Ammon's horn (tissue), 1 donor: ENCODE measurements at regions not wholly inside any gene's neighbourhood (a gene's known extent, or its start where the extent isn't known, plus 50 kb on each side); places are given as distances from the start of the nearest gene placed in this dataset.
"Not testable (repeated sequence)": the region's sequence is repeated elsewhere in the genome, so short reads cannot be mapped to it uniquely, and the experiment has no call there.

Experiments
- DNase-seq: peaks from one replicate; pipeline ENCODE4 v3.0.0-alpha.2; 2016; ENCODE audit warnings: low spot score

DNA sequence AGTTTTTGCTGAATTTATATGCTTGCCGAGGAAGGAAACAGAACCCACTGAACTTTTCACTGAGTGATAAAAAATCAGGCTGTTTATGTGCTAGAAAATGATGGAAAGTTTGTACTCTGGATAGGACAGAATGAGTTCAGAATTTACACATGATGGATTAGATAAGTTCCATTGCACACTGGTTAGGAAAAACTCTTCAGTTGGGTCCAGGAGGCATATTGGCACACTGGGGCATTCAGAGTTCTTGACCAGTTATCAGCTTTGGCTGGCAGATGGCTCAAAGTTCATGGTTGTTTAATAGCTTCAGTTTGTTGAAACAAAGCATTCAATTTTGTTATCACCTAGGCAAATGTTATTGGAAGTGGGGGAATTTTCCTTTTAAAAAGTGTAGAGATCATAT, 613.3 kb upstream of the SYNCRIP start:
- no peak for DNase-seq

- no peak for DNase-seq
Observed at GRCh38 chr6:86251106-86251505, 608.4 kb upstream of the SYNCRIP start.

- DNase-seq, result no peak
Observed at GRCh38 chr6:86217906-86218305, 575.2 kb upstream of the SYNCRIP start.

- DNase-seq, result no peak
Observed at GRCh38 chr6:86215323-86215722, 572.6 kb upstream of the SYNCRIP start.

DNA sequence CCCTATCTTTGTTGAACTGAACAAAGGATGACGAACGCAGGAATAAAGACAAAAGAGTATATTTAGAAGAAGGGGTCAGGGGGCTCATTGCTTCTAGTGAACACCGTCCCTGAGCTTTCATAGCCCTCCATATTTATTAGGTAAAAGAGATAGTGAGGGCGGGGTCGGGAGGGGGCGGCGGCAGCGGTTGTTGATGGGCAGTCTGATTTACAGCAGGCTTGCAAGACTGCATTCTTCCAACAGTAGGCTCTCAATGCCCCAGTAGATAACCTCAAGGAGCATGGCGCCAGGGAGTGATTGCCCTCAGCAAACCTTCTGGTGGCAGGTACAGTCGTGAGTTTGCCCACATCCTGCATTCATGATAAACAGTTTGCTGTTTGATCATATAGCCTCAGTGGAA, 563.3 kb upstream of the SYNCRIP start:
- no peak for DNase-seq

DNA sequence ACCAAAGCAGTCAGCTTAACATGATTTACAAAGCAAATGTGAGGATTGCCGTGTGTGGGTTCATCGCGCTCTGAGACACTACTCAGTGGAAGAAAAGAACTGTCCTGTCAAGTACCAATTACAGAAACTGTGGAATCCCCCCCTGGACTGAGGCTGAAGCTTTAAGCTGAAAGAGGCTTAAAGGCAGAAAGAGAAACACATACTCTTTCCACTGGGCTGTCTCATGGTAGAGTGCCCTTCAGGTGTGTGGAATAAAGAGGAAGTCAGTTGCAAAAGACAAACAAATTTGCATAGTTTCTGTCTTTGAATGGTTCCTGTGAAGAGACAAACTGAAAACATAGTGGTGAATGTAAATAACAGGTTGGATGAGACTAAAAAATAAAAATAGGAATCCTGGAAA, 560.4 kb upstream of the SYNCRIP start:
- no peak for DNase-seq

DNA sequence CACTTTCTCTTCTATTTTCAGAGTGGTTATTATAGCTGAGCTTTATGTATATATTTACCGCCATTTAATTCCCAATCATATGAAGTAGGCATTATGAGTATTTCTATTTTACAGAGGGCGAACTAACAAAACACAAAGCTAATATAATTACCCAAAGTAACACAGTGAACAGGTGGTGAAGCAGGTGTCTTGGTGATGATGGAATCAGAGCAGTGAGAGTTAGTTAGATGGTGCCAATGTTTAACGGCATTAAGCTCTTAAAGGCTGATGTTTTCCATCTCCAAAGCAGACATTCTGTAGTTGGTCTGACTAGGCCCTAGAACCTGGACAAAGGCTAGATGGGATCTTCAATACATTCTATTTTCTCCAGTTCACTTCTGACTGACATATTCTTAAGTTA, 551.1 kb upstream of the SYNCRIP start:
- DNase-seq, result no peak

- no peak for DNase-seq
Observed at GRCh38 chr6:86192123-86192522, 549.4 kb upstream of the SYNCRIP start.

GRCh38 chr6:86175149-86175548, 532.5 kb upstream of the SYNCRIP start:
- DNase-seq, result not testable (repeated sequence)

GRCh38 chr6:86154852-86155251, 512.2 kb upstream of the SYNCRIP start:
- DNase-seq, result no peak

GRCh38 chr6:86153521-86153920, 510.8 kb upstream of the SYNCRIP start:
- DNase-seq, result no peak

DNA sequence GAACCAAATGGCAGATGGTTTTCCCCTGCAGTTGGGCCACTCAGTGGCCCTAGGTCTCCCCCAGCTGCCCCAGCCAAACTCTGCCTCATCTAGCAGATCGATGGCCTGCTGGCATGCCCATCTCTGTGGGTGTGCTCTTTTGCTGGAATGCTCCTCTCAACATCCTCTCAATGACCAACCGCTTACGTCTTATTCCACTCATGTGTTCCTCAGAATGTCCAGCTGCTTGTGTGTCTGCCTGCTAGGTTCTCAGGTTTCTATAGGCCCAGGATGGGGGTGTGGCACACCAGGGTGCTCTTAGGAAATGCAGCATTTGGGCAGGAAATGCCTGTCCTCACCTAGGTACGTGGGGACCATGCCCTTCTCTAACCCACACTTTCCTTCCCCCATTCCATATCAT, 509.9 kb upstream of the SYNCRIP start:
- no peak for DNase-seq

- DNase-seq, result no peak
Observed at GRCh38 chr6:86148586-86148985, 505.9 kb upstream of the SYNCRIP start.

DNA sequence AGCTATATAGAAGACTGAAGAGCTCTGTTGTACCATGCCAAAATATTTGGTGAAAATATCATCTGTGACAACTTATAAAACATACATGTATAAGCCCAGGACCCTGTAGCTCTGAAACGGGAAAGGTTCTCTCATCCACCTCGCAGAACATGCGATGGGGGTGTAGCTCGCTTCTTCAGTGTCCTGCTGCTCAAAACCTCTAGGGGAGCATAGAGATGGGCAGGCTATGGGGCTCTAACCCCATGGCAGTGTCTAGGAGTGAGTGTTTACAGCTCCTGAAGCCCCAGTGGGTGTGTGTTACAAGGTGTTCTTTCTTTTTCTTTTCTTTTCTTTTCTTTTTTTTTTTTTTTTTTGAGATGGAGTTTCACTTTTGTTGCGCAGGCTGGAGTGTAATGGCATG, 505.2 kb upstream of the SYNCRIP start:
- no peak for DNase-seq

DNA sequence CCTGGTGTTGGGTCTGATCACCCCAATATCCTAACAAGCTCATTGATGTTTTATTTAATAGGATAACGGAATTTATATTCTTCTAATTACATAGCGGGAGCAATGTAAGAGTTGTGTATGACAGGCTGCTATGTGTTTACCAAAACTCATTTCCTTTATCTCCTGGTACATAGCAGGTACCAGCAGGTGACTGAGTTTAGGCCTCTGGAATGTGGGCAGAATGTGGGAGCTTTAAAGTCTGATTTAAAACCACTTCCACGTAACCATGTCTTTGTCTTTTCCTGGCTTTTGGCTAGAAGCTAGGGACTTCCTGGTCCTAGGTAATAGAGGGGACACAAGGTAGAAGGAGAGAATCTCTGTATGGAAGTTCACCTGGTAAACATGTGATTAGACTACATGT, 504.6 kb upstream of the SYNCRIP start:
- no peak for DNase-seq

GRCh38 chr6:86146751-86147150, 504.1 kb upstream of the SYNCRIP start:
- not testable (repeated sequence) for DNase-seq

DNA sequence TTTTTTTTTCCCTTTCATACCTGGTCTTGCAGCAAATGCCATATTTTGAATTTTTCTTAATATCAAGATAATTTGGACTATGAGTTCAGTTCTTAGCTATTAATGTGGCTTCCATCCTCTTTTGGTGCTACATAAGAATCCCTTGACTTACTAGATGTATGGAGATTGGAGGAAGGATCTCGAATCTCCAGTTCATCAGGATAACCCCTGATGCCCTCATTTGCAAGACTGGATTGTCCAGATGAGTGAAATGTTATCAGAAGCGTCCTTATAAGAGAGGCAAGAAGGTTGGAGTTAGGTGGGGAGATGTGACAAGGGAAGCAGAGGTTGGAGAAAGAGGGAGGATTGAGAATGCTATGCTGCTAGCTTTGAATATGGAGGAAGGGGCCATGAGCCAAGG, 499.6 kb upstream of the SYNCRIP start:
- DNase-seq, result no peak

- no peak for DNase-seq
Observed at GRCh38 chr6:86128130-86128814, 485.6 kb upstream of the SYNCRIP start.

DNA sequence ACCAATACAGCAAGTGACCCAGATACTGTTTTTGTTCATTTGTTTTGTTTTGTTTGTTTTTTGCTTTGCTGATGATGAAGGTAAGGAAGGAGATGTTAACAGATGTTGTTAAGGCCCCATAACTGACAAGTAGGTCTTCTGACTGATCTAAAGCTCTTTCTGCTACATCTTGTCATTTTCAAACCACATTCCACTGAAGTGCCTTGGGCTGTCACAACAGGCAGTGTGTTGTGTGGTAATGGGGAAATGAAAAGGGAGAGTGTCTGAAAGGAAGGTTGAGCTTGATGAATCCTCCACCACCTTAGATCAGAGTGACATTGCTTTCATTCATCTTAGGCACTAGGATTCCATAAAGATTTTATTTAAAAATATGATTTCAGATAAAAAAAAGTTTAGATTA, 479.4 kb upstream of the SYNCRIP start:
- DNase-seq, result no peak

- DNase-seq, result no peak
Observed at GRCh38 chr6:86118271-86118670, 475.6 kb upstream of the SYNCRIP start.

DNA sequence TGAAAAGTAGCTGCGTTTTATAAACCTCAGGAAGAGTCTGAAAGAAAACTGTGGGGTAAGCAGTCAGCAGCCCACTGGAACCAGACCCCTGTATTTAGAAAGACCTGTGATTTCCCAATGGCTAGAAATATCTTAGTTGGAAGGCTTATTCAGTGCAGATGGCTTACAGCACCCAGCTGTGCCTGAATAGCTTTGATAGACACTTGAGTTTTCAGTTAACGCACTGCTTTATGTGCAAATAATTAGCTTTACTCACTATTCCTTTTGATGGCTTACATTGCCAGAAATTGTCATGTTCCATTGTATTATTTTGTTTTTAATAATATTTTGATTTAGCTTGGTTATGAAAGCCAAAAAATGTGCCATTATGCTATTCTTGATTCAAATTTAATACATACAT, 465.3 kb upstream of the SYNCRIP start:
- peak; percentile 4 for DNase-seq

GRCh38 chr6:86087954-86088353, 445.3 kb upstream of the SYNCRIP start:
- no peak for DNase-seq

DNA sequence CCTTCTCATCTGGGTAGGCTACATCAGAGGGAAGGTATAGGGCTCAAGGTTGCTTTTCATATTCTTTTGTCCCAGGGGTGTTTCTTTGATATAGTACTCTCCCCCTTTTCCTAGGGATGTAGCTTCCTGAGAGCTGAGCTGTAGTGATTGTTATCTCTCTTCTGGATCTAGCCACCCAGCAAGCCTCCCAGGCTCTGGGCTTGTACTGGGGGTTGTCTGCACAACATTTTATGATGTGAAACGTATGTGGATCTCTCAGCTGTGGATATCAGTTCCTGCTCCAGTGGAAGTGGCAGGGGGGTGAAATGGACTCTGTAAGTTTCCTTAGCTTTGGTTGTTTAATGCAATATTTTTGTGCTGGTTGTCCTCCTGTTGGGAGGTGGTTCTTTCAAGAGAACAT, 437.3 kb upstream of the SYNCRIP start:
- no peak for DNase-seq

DNA sequence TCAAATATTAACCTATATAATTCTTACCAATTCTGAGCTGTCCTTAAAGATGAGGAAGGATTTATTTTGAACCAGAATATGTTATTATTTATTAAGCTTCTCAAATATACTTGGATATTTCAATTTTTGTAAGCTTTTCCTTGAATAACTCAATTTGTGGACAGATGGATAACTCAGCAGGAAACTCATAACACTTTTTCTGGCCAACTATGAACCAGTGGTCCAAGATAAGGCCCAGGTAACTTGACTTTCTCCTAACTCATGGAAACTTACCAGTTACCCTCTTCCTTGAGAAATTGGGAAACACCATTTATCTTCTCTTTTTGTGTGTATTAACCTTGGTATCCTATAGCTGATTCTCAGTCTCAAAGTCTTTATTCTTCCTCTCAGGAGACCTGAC, 427.5 kb upstream of the SYNCRIP start:
- DNase-seq, result no peak

GRCh38 chr6:86065002-86065401, 422.3 kb upstream of the SYNCRIP start:
- DNase-seq, result not testable (repeated sequence)
